GM21381 (cell line): ENCODE measurements at regions not wholly inside any gene's neighbourhood (a gene's known extent, or its start where the extent isn't known, plus 50 kb on each side); places are given as distances from the start of the nearest gene placed in this dataset.

Experiments used
- ATAC-seq: cut with Tn5 transposase; IDR thresholded peaks from one replicate; pipeline ENCODE4 v1.9.1; 2021; ENCODE audit warnings: mild to moderate bottlenecking, moderate library complexity; ENCODE audit not compliant: unreplicated experiment

- no peak for ATAC-seq
These were observed 191.2 kb upstream of the PELI2 start for GRCh38 chr14:55927028-55927427.

GRCh38 chr14:55928276-55928675, 189.9 kb upstream of the PELI2 start:
- ATAC-seq: no peak

GRCh38 chr14:55929136-55929535, 189.1 kb upstream of the PELI2 start:
- no peak for ATAC-seq

- ATAC-seq: no peak
These were observed 188.0 kb upstream of the PELI2 start for GRCh38 chr14:55930016-55930784.

- ATAC-seq: no peak
These were observed 181.5 kb upstream of the PELI2 start for GRCh38 chr14:55936691-55937090.

- no peak for ATAC-seq
These were observed 179.9 kb upstream of the PELI2 start for GRCh38 chr14:55938249-55938791.

- no peak for ATAC-seq
These were observed 176.0 kb upstream of the PELI2 start for GRCh38 chr14:55942076-55942654.

GRCh38 chr14:55942826-55943225, 175.4 kb upstream of the PELI2 start:
- no peak for ATAC-seq

- ATAC-seq: no peak
These were observed 173.5 kb upstream of the PELI2 start for GRCh38 chr14:55944757-55945156.

GRCh38 chr14:55946231-55946630, 172.0 kb upstream of the PELI2 start:
- no peak for ATAC-seq

GRCh38 chr14:55948399-55948798, 169.8 kb upstream of the PELI2 start:
- ATAC-seq: no peak

GRCh38 chr14:55949708-55950107, 168.5 kb upstream of the PELI2 start:
- ATAC-seq: no peak

GRCh38 chr14:55950135-55950534, 168.1 kb upstream of the PELI2 start:
- no peak for ATAC-seq

GRCh38 chr14:55951341-55952206, 166.6 kb upstream of the PELI2 start:
- no peak for ATAC-seq

GRCh38 chr14:55954108-55954507, 164.1 kb upstream of the PELI2 start:
- ATAC-seq: no peak

- no peak for ATAC-seq
These were observed 163.0 kb upstream of the PELI2 start for GRCh38 chr14:55955175-55955574.

- ATAC-seq: no peak
These were observed 160.3 kb upstream of the PELI2 start for GRCh38 chr14:55957950-55958349.

- ATAC-seq: no peak
These were observed 154.9 kb upstream of the PELI2 start for GRCh38 chr14:55963295-55963694.

- ATAC-seq: no peak
These were observed 154.1 kb upstream of the PELI2 start for GRCh38 chr14:55964091-55964490.

GRCh38 chr14:55964821-55965220, 153.4 kb upstream of the PELI2 start:
- no peak for ATAC-seq

- ATAC-seq: no peak
These were observed 152.4 kb upstream of the PELI2 start for GRCh38 chr14:55965851-55966250.
